ENCODE measurements at regions not wholly inside any gene's neighbourhood (a gene's known extent, or its start where the extent isn't known, plus 50 kb on each side); places are given as distances from the start of the nearest gene placed in this dataset.

DNA sequence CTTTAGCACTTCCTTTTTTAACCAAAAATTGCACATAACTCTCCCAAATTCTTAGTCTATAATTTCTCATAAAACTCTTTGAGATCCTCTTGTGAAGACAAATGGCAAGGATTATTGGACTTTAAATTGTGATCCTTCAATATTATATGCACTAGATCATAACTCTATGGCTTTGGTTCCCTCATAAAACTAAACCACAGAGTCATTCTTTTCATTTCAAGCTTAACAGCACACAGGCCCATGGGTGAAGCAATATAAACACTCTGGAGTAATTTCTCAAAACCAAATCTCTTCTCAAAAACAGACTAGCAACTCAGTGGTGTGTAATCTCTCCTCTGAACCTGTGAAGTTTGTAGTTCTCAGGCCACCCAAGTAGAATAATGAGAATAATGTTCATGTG, 171.0 kb upstream of the NECTIN3 start:
- TF ChIP-seq, protein P1, sequence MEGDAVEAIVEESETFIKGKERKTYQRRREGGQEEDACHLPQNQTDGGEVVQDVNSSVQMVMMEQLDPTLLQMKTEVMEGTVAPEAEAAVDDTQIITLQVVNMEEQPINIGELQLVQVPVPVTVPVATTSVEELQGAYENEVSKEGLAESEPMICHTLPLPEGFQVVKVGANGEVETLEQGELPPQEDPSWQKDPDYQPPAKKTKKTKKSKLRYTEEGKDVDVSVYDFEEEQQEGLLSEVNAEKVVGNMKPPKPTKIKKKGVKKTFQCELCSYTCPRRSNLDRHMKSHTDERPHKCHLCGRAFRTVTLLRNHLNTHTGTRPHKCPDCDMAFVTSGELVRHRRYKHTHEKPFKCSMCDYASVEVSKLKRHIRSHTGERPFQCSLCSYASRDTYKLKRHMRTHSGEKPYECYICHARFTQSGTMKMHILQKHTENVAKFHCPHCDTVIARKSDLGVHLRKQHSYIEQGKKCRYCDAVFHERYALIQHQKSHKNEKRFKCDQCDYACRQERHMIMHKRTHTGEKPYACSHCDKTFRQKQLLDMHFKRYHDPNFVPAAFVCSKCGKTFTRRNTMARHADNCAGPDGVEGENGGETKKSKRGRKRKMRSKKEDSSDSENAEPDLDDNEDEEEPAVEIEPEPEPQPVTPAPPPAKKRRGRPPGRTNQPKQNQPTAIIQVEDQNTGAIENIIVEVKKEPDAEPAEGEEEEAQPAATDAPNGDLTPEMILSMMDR (conservative IDR thresholded peaks at IDR 0.05; ENCODE audit: low read depth, low read length) = no peak
- TF ChIP-seq EZH2phosphoT487 (IDR thresholded peaks at IDR 0.05; ENCODE audit: borderline replicate concordance, low read length) (no peak), EZH2 (IDR thresholded peaks at IDR 0.05; ENCODE audit: low read length, unreplicated experiment) (no peak)
- Histone ChIP-seq H3K27me3 (ENCODE audit: low read length) (no peaks in the 10 kb centered on the region), H4K20me1 (ENCODE audit: low read length) (no peaks in the 10 kb centered on the region), H3K4me2 (ENCODE audit: low read length) (no peak overlapping the region), H3K9me3 (ENCODE audit: low read length) (no peaks in the 10 kb centered on the region), H3F3A (ENCODE audit: low read length, unreplicated experiment) (no peaks in the 10 kb centered on the region), H3K79me2 (ENCODE audit: low read length) (no peaks in the 10 kb centered on the region), H3K27ac (ENCODE audit: low read length) (no peak overlapping the region), H3K9ac (ENCODE audit: low read length) (no peak overlapping the region), H2AFZ (ENCODE audit: low read length) (no peak overlapping the region), H3K4me3 (ENCODE audit: low read length) (no peak overlapping the region), H3K9me2 (replicated peaks; ENCODE audit: low read length) (0 out of 2 replicates have a peak, but pooled peaks cover 4% of the 10 kb centered on the region), H3K4me1 (ENCODE audit: insufficient read depth, low read length) (no peaks in the 10 kb centered on the region), H3K36me3 (ENCODE audit: low read depth, low read length) (no peaks in the 10 kb centered on the region)
- ATAC-seq = peak; percentile 67
- POLR2A ChIA-PET (ENCODE audit: unreplicated experiment) = no interaction called here
- no TSS peak for BruUV-seq (replicated peaks)
- CTCF ChIA-PET = no interaction called here
- DNase-seq = peak; percentile 38
- intact Hi-C loops (cut with micrococcal nuclease) = no loop called here

DNA sequence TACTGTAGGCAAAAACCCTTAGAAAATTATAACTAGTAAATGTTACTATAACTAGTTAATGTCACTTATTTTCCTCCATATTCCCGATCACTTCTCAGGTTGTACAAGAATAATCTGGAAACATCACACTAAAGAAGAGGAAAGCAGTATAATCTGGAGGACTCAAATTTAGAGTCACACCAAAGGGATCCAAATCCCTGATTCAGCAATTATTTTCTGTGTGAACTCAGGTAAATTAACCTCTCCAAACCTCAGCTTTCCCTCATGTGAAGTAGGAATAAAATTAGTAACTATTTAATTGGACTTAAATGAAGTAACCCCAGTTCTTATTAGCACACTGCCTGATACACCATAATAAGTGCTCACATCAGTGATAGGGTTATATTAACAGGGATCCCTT, 170.1 kb upstream of the NECTIN3 start:
- TF ChIP-seq, protein P1 (conservative IDR thresholded peaks at IDR 0.05; ENCODE audit: low read depth, low read length) = no peak
- no peak for TF ChIP-seq EZH2phosphoT487 (IDR thresholded peaks at IDR 0.05; ENCODE audit: borderline replicate concordance, low read length)
- no peak for TF ChIP-seq EZH2 (IDR thresholded peaks at IDR 0.05; ENCODE audit: low read length, unreplicated experiment)

DNA sequence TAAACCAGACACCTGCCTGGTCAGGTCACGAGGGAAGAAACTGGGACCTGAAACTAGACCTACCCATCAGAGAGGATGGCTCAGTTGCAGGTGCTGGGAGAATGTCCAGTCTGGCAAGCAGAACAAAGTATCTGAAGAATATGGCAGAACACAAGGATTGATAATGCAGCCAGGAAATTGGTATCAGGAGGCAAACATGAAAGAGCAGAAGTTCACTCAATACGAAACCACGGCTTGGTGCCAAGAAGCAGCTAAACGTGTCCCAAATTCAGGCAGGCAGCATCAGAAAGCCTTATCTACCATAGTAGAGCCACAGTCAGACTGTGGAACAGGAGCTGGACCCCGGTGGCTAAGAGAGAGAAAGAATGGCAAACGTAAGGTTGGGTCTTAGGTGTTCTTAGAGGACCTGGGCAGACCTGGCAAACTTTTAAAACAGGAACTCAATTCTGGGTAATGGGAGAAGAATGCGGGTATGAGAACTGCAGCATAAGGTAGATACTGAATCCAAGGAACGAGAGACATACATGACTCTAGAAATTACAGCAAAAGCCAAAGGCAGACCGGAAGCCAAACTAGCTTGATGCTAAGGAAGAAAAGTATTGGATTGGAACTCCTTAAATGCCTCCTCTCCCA, 169.0 kb upstream of the NECTIN3 start:
- no peaks in the 10 kb centered on the region for H3K36me3 ChIP-seq (ENCODE audit: low read depth, low read length)
- no peak overlapping the region for H3K4me3 ChIP-seq (ENCODE audit: low read length)
- no peaks in the 10 kb centered on the region for H3K79me2 ChIP-seq (ENCODE audit: low read length)
- H3K4me1 ChIP-seq (ENCODE audit: insufficient read depth, low read length) = no peaks in the 10 kb centered on the region
- ChIA-PET CTCF (no interaction called here), POLR2A (ENCODE audit: unreplicated experiment) (no interaction called here)
- no peak overlapping the region for H3K27ac ChIP-seq (ENCODE audit: low read length)
- 0 out of 2 replicates have a peak, but pooled peaks cover 4% of the 10 kb centered on the region for H3K9me2 ChIP-seq (replicated peaks; ENCODE audit: low read length)
- intact Hi-C loops (cut with micrococcal nuclease) = no loop called here
- no peaks in the 10 kb centered on the region for H3K27me3 ChIP-seq (ENCODE audit: low read length)
- H2AFZ ChIP-seq (ENCODE audit: low read length) = no peak overlapping the region
- DNase-seq (no peak), ATAC-seq (no peak)
- no peak overlapping the region for H3K4me2 ChIP-seq (ENCODE audit: low read length)
- no peaks in the 10 kb centered on the region for H3F3A ChIP-seq (ENCODE audit: low read length, unreplicated experiment)
- H4K20me1 ChIP-seq (ENCODE audit: low read length) = no peaks in the 10 kb centered on the region
- H3K9ac ChIP-seq (ENCODE audit: low read length) = no peak overlapping the region
- no peaks in the 10 kb centered on the region for H3K9me3 ChIP-seq (ENCODE audit: low read length)
- TF ChIP-seq, protein P1 (conservative IDR thresholded peaks at IDR 0.05; ENCODE audit: low read depth, low read length) = no peak
- TF ChIP-seq EZH2 (IDR thresholded peaks at IDR 0.05; ENCODE audit: low read length, unreplicated experiment) = no peak
- no peak for TF ChIP-seq EZH2phosphoT487 (IDR thresholded peaks at IDR 0.05; ENCODE audit: borderline replicate concordance, low read length)
- no TSS peak for BruUV-seq (replicated peaks)

More for the DNA sequence above, 170.1 kb upstream of the NECTIN3 start:
- Histone ChIP-seq H3K27me3 (ENCODE audit: low read length) (no peaks in the 10 kb centered on the region), H3K79me2 (ENCODE audit: low read length) (no peaks in the 10 kb centered on the region), H4K20me1 (ENCODE audit: low read length) (no peaks in the 10 kb centered on the region), H2AFZ (ENCODE audit: low read length) (no peak overlapping the region), H3K4me2 (ENCODE audit: low read length) (no peak overlapping the region), H3K9ac (ENCODE audit: low read length) (no peak overlapping the region), H3K36me3 (ENCODE audit: low read depth, low read length) (no peaks in the 10 kb centered on the region), H3K4me3 (ENCODE audit: low read length) (no peak overlapping the region), H3K27ac (ENCODE audit: low read length) (no peak overlapping the region), H3K4me1 (ENCODE audit: insufficient read depth, low read length) (no peaks in the 10 kb centered on the region), H3K9me2 (replicated peaks; ENCODE audit: low read length) (0 out of 2 replicates have a peak, but pooled peaks cover 4% of the 10 kb centered on the region), H3K9me3 (ENCODE audit: low read length) (no peaks in the 10 kb centered on the region), H3F3A (ENCODE audit: low read length, unreplicated experiment) (no peaks in the 10 kb centered on the region)
- intact Hi-C loops (cut with micrococcal nuclease) = no loop called here
- no TSS peak for BruUV-seq (replicated peaks)
- POLR2A ChIA-PET (ENCODE audit: unreplicated experiment) = interaction anchor here (0.6 kb wide), 1 partner anchor 583 kb away, joined by 6 read pairs; no protein-coding TSS in a partner anchor
- CTCF ChIA-PET = no interaction called here
- DNase-seq = no peak
- ATAC-seq = no peak

Data from PC-3 (cell line).